CD4-positive, CD25-positive, alpha-beta regulatory T cell (primary cell): ENCODE measurements at regions not wholly inside any gene's neighbourhood (a gene's known extent, or its start where the extent isn't known, plus 50 kb on each side); places are given as distances from the start of the nearest gene placed in this dataset.

Experiments used
- ATAC-seq, 2 donors: fragments of 150-1000 bp; cut with Tn5 transposase; one replicate each; pipeline ENCODE4 v1.10.0; 2021; ENCODE audit warnings: low read depth in 2 of 2, moderate number of reproducible peaks in 2 of 2, moderate library complexity in 1 of 2
- DNase-seq, 3 donors: peaks; one replicate each; pipeline versions ENCODE4 v3.0.0 to v3.0.0-alpha.2; 2012 to 2022; ENCODE audit warnings: mixed read lengths in 1 of 3
- H3K27ac ChIP-seq: one replicate; pipeline ENCODE4 v1.7.0; 2013; ENCODE audit warnings: mild to moderate bottlenecking, low read length; ENCODE audit not compliant: insufficient read depth, poor library complexity, severe bottlenecking
- H3K27me3 ChIP-seq: one replicate; pipeline ENCODE4 v1.7.0; 2013; ENCODE audit warnings: low read length; ENCODE audit not compliant: control insufficient read depth, insufficient read depth
- H3K36me3 ChIP-seq: one replicate; pipeline ENCODE4 v1.7.0; 2013; ENCODE audit warnings: mild to moderate bottlenecking, low read length, moderate library complexity; ENCODE audit not compliant: control insufficient read depth, insufficient read depth
- H3K4me1 ChIP-seq: 2 replicates; pipeline ENCODE4 v1.7.0; 2013; ENCODE audit warnings: mild to moderate bottlenecking, low read length; ENCODE audit not compliant: insufficient read depth, control insufficient read depth, poor library complexity, severe bottlenecking
- H3K4me3 ChIP-seq: one replicate; pipeline ENCODE4 v1.7.0; 2013; ENCODE audit warnings: low read depth, mild to moderate bottlenecking, low read length, moderate library complexity
- H3K9me3 ChIP-seq, 2 experiments: 1 replicate in 1 of 2; 2 replicates in 1 of 2; pipeline ENCODE4 v1.7.0; 2013; ENCODE audit warnings: low read length in 2 of 2, mild to moderate bottlenecking in 1 of 2, moderate library complexity in 1 of 2; ENCODE audit not compliant: control insufficient read depth in 2 of 2
- H3K27ac Mint-ChIP-seq, 3 donors: one replicate each; pipeline ENCODE4 v1.8.0; 2020 to 2022; ENCODE audit warnings: mild to moderate bottlenecking in 3 of 3, mixed read lengths in 3 of 3, moderate library complexity in 2 of 3
- H3K27me3 Mint-ChIP-seq: one replicate; pipeline ENCODE4 v1.8.0; 2022; ENCODE audit warnings: mild to moderate bottlenecking, mixed read lengths
- H3K36me3 Mint-ChIP-seq: one replicate; pipeline ENCODE4 v1.8.0; 2020; ENCODE audit warnings: mixed read lengths
- H3K4me1 Mint-ChIP-seq, 4 donors: one replicate each; pipeline ENCODE4 v1.8.0; 2020 to 2022; ENCODE audit warnings: mixed read lengths in 4 of 4, mild to moderate bottlenecking in 1 of 4
- H3K4me3 Mint-ChIP-seq, 4 donors: one replicate each; pipeline ENCODE4 v1.8.0; 2020 to 2022; ENCODE audit warnings: mild to moderate bottlenecking in 4 of 4, mixed read lengths in 4 of 4, moderate library complexity in 3 of 4
- H3K9me3 Mint-ChIP-seq, 7 donors: one replicate each; pipeline ENCODE4 v1.8.0; 2020 to 2022; ENCODE audit warnings: mixed read lengths in 7 of 7, mild to moderate bottlenecking in 3 of 7, moderate library complexity in 2 of 7

DNA sequence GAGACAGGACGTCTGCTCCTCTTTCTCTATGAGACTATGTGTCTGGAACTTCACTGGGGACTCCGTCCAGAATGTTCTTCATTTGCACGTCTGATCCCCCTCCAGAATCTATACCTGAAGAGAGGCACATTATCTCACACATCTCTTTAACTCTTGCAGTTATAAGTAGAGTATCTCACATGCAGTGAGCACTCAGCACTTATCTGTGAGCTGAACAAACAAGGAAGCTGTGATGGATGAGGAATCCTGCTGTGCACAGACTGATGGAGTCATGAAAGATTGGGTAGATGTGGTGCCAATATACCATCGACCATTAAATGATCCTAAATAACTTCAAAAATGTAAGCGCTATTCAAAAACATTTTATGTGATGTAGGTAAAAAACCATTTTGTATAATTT, 888.3 kb upstream of the CELF4 start:
- Mint-ChIP-seq H3K36me3 (no peaks in the 10 kb centered on the region), H3K27ac (no peak overlapping the region), H3K27me3 (no peaks in the 10 kb centered on the region), H3K4me3 (no peak overlapping the region), H3K9me3 (peaks cover 0 to 16% (median 5%) of the 10 kb centered on the region in 7 donors), H3K4me1 (no peaks in the 10 kb centered on the region)
- Histone ChIP-seq H3K4me3 (no peak overlapping the region), H3K27me3 (no peaks in the 10 kb centered on the region), H3K36me3 (no peaks in the 10 kb centered on the region), H3K4me1 (no peaks in the 10 kb centered on the region), H3K9me3 (no peaks in the 10 kb centered on the region), H3K27ac (no peak overlapping the region)
- ATAC-seq (no peak), DNase-seq (no peak)

DNA sequence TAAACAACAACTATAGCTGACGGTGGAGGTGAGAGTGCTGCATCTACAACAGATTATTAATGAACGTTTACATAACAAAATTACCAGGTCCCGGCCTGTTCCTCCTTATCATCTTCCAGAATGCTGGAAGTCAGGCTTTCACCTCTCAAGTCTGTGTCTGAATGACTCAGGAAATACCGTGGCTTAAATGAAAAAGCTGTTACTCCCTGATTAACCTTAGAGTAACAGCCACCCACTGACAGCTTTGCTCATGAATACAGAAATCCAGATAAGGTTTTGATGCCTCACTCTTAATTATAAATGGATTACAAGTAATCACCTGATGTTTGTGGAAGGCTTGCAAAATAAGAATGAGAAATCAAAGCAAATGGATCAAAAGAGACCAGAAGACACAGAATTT, 885.3 kb upstream of the CELF4 start:
- DNase-seq: no peak
- H3K4me3 Mint-ChIP-seq: no peak overlapping the region
- H3K4me3 ChIP-seq: no peak overlapping the region
- H3K36me3 Mint-ChIP-seq: no peaks in the 10 kb centered on the region
- ATAC-seq: no peak
- H3K4me1 ChIP-seq: no peaks in the 10 kb centered on the region
- no peaks in the 10 kb centered on the region for H3K36me3 ChIP-seq
- H3K27ac ChIP-seq: no peak overlapping the region
- no peaks in the 10 kb centered on the region for H3K9me3 ChIP-seq
- H3K27ac Mint-ChIP-seq: no peak overlapping the region
- no peaks in the 10 kb centered on the region for H3K27me3 ChIP-seq
- no peaks in the 10 kb centered on the region for H3K4me1 Mint-ChIP-seq
- no peaks in the 10 kb centered on the region for H3K27me3 Mint-ChIP-seq
- H3K9me3 Mint-ChIP-seq: peaks cover 0 to 12% (median 5%) of the 10 kb centered on the region in 7 donors

DNA sequence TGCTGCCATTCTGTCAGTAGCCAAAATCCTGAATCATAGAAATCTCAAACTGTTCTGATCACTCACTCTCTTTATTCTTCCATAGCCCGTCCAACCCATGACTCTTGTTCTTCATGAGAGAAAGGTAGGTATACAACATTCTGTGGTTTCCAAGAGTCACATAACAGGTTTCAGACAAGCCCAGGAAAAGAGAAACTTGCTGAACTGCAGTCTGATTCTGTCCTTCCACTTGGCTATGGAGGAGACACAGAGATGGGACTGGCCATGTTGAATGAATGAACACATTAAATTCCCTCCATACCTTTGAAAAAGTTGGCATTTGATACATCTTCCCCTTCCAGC, 880.2 kb upstream of the CELF4 start:
- Histone ChIP-seq H3K4me3 (no peak overlapping the region), H3K36me3 (no peaks in the 10 kb centered on the region), H3K27ac (no peak overlapping the region), H3K4me1 (no peaks in the 10 kb centered on the region), H3K27me3 (no peaks in the 10 kb centered on the region), H3K9me3 (no peaks in the 10 kb centered on the region)
- Mint-ChIP-seq H3K36me3 (no peaks in the 10 kb centered on the region), H3K9me3 (peaks cover 0 to 16% (median 5%) of the 10 kb centered on the region in 7 donors), H3K4me3 (no peak overlapping the region), H3K27me3 (peaks cover 4% of the 10 kb centered on the region), H3K27ac (no peak overlapping the region), H3K4me1 (no peaks in the 10 kb centered on the region)
- no peak for DNase-seq
- ATAC-seq: no peak

DNA sequence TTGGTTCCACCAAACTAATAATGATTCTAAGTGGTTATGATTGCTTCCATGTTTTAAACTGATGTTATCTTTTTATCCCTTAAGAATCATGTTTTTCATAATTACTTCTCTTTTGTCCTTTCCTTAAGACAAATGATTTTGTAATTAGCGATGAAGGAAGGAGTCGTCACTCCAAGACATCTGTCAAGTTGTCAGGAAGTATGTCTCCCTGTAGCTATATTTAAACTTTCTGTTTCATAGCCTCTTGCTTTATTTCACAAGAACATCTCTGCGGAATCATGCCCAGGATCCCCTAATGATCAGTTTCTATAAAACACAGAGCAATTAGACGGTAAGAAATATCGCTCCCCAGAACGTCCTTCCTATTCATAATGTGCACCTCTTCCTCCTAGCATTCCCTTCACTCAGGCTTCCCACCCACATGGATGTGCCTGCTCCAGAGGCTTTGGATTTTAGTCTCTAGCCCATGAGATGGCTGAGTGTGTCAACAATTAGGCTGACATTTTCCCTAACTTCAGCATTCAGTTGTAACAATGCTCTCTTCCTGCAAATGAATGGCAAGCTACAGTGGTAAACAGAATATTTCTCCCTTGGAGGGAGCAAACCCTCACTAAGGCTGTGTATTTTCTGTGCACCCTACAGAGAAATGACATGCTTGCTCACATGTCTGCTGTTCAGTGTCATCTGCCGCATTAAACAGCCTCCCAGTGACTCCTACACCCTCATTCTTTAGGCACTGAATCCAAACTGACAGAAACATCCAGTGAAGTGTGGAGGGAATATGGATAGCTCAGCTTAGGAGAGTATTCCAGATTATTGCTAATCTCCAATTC, 879.6 kb upstream of the CELF4 start:
- DNase-seq (no peak), ATAC-seq (no peak)
- Mint-ChIP-seq H3K36me3 (no peaks in the 10 kb centered on the region), H3K27ac (no peak overlapping the region), H3K9me3 (peaks cover 0 to 12% (median 5%) of the 10 kb centered on the region in 7 donors), H3K4me1 (no peaks in the 10 kb centered on the region), H3K27me3 (peaks cover 4% of the 10 kb centered on the region), H3K4me3 (no peak overlapping the region)
- no peak overlapping the region for H3K4me3 ChIP-seq
- H3K4me1 ChIP-seq: no peaks in the 10 kb centered on the region
- no peak overlapping the region for H3K27ac ChIP-seq
- no peaks in the 10 kb centered on the region for H3K36me3 ChIP-seq
- H3K9me3 ChIP-seq: no peaks in the 10 kb centered on the region
- no peaks in the 10 kb centered on the region for H3K27me3 ChIP-seq

DNA sequence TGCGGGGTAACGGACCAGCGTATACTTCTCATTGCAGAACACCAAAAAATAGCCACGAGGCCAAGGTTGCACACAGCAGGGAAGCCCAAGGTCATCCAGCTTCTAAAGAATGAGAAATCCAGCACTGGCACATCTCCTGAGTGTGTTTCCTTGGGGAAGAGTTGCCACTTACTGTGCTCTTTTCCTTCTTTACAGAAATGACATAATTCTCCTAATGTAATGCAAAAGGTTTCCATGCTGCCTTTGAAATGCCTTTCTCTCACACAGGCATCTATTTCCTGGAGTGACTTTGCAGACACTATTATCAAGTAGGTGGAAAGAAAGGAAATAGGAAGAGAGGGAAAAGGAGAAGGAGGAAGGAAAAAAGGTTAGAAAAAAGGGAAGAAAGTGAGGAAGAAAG, 862.1 kb upstream of the CELF4 start:
- Histone ChIP-seq H3K9me3 (peaks cover 0 to 1% of the 10 kb centered on the region in 2 experiments), H3K36me3 (no peaks in the 10 kb centered on the region), H3K27me3 (no peaks in the 10 kb centered on the region), H3K27ac (no peak overlapping the region), H3K4me1 (no peaks in the 10 kb centered on the region), H3K4me3 (no peak overlapping the region)
- ATAC-seq (no peak), DNase-seq (no peak)
- Mint-ChIP-seq H3K4me3 (no peak overlapping the region), H3K4me1 (no peaks in the 10 kb centered on the region), H3K27ac (no peak overlapping the region), H3K9me3 (peaks cover 0 to 13% (median 2%) of the 10 kb centered on the region in 7 donors), H3K36me3 (no peaks in the 10 kb centered on the region), H3K27me3 (no peaks in the 10 kb centered on the region)

DNA sequence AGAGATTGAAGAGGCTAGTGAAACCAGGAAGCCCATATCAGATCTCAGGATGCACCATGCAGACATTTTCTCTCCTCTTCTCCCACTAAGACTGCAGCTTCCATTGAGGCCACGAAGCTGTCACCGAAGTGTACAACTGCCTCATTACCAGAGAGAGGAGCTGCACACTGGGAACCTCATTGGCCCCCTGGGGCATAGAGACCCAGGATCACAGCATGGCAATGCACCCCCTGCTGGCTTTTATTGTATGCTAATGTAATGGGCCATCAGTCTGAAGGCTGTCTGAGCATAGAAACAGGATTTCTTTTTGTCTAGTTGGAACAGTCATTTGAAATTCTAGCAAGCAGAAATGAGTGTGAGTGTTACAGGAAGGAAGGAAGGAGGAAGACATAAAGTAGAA, 861.6 kb upstream of the CELF4 start:
- Histone ChIP-seq H3K27ac (no peak overlapping the region), H3K36me3 (no peaks in the 10 kb centered on the region), H3K9me3 (peaks cover 0 to 1% of the 10 kb centered on the region in 2 experiments), H3K4me3 (no peak overlapping the region), H3K27me3 (no peaks in the 10 kb centered on the region), H3K4me1 (no peaks in the 10 kb centered on the region)
- Mint-ChIP-seq H3K9me3 (peaks cover 0 to 13% (median 2%) of the 10 kb centered on the region in 7 donors), H3K36me3 (no peaks in the 10 kb centered on the region), H3K27me3 (no peaks in the 10 kb centered on the region), H3K4me3 (no peak overlapping the region), H3K27ac (no peak overlapping the region), H3K4me1 (no peaks in the 10 kb centered on the region)
- ATAC-seq (no peak), DNase-seq (no peak)

DNA sequence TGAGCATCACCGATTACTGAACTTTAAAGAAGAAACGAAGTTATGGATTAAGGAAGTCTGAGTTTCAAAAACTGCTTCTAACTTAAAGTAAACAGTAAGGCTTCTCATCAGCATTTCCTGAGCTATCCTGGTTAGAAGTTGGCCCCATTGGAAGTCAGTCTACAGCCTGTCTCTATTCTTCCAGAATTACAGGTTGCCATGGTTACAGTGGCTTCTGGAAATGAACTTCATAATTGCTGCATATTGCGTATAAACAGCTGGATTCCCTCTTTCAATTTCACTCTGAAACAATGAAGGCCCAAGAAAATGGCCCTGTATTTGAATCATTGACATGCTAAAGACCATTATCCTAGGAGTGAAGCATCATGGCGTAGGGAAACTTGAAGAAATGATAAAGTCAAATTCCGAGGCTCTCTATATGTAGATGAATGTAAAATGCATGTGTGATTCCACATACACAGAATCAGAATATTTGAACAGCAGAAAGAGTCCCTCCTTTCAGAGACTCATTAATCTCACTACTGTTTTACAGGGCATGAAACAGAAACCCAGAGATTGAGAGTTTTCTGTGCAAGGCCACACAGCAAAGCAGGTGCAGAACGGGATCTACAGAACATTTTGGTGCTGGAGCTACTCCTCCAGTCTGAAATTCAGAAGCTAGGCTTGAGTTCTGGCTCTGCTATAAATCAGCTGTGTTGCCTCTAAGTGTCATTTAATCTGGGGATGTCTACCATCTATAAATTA, 856.4 kb upstream of the CELF4 start:
- no peaks in the 10 kb centered on the region for H3K27me3 ChIP-seq
- H3K9me3 ChIP-seq: no peaks in the 10 kb centered on the region
- H3K36me3 Mint-ChIP-seq: no peaks in the 10 kb centered on the region
- no peaks in the 10 kb centered on the region for H3K36me3 ChIP-seq
- no peaks in the 10 kb centered on the region for H3K27me3 Mint-ChIP-seq
- H3K4me1 Mint-ChIP-seq: no peaks in the 10 kb centered on the region
- no peaks in the 10 kb centered on the region for H3K4me1 ChIP-seq
- no peak overlapping the region for H3K27ac Mint-ChIP-seq
- H3K27ac ChIP-seq: no peak overlapping the region
- no peak overlapping the region for H3K4me3 ChIP-seq
- ATAC-seq (no peak), DNase-seq (no peak)
- H3K9me3 Mint-ChIP-seq: peaks cover 0 to 13% (median 4%) of the 10 kb centered on the region in 7 donors
- no peak overlapping the region for H3K4me3 Mint-ChIP-seq

DNA sequence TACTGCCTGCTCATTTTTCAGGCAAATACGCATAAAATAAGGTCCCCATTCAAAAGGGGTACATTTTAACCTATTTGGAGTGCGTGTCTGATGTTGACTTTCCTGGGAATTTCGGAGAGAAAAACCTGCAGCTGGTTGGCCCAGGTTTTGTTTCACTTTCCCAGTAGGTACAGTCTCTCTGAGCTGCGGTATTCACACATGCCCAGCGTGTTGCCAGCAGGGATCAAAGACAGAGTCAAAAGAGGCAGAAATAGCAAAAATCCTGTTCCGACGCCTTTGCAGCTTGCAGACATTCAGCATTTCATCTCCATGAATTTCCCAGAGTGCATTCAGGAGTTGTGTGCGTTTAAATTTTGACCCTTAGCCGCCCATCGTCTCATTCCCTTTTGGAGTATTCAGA, 855.4 kb upstream of the CELF4 start:
- H3K27me3 Mint-ChIP-seq: no peaks in the 10 kb centered on the region
- H3K36me3 ChIP-seq: no peaks in the 10 kb centered on the region
- no peak overlapping the region for H3K27ac Mint-ChIP-seq
- H3K4me1 ChIP-seq: no peaks in the 10 kb centered on the region
- DNase-seq (no peak), ATAC-seq (no peak)
- H3K4me3 ChIP-seq: no peak overlapping the region
- H3K36me3 Mint-ChIP-seq: no peaks in the 10 kb centered on the region
- H3K4me1 Mint-ChIP-seq: no peaks in the 10 kb centered on the region
- H3K9me3 Mint-ChIP-seq: peaks cover 0 to 13% (median 4%) of the 10 kb centered on the region in 7 donors
- no peak overlapping the region for H3K4me3 Mint-ChIP-seq
- no peak overlapping the region for H3K27ac ChIP-seq
- H3K9me3 ChIP-seq: no peaks in the 10 kb centered on the region
- H3K27me3 ChIP-seq: no peaks in the 10 kb centered on the region
